Endothelial cell of umbilical vein (primary cell): ENCODE measurements at regions not wholly inside any gene's neighbourhood (a gene's known extent, or its start where the extent isn't known, plus 50 kb on each side); places are given as distances from the start of the nearest gene placed in this dataset.

ENCODE experiments used
- CTCF ChIP-seq, 2 donors: IDR thresholded peaks; 1 replicate in 1 of 2; 2 replicates in 1 of 2; pipeline ENCODE4 v1.5.1; 2011; ENCODE audit warnings: low read length in 2 of 2, mild to moderate bottlenecking in 2 of 2, moderate library complexity in 2 of 2, control low read depth in 1 of 2, inconsistent platforms in 1 of 2, low read depth in 1 of 2; ENCODE audit not compliant: insufficient read depth in 1 of 2; ENCODE audit errors: extremely low read depth in 1 of 2
- EZH2 ChIP-seq: IDR thresholded peaks from 2 replicates; pipeline ENCODE4 v1.6.1; 2012; ENCODE audit warnings: borderline replicate concordance, low read depth, mild to moderate bottlenecking, moderate library complexity, low read length, inconsistent platforms; ENCODE audit not compliant: severe bottlenecking
- POLR2A ChIP-seq: IDR thresholded peaks from 2 replicates; pipeline ENCODE4 v1.6.1; 2012; ENCODE audit warnings: low read depth, mild to moderate bottlenecking, control low read depth, low read length
- POLR2AphosphoS5 ChIP-seq: IDR thresholded peaks from 2 replicates; pipeline ENCODE4 v1.6.1; 2012; ENCODE audit warnings: low read depth, mild to moderate bottlenecking, control low read depth, low read length, moderate library complexity; ENCODE audit not compliant: insufficient read depth

- no peak for TF ChIP-seq CTCF (IDR thresholded peaks at IDR 0.05; ENCODE audit: extremely low read depth in 1 of 2, insufficient read depth in 1 of 2, low read depth in 1 of 2, low read length in 2 of 2)
- no peak for TF ChIP-seq EZH2
- no peak for TF ChIP-seq POLR2AphosphoS5
- TF ChIP-seq POLR2A = no peak
These were observed 219.9 kb downstream of the CHIC2 start for GRCh38 chr4:53844551-53844950.
